ENCODE measurements at regions not wholly inside any gene's neighbourhood (a gene's known extent, or its start where the extent isn't known, plus 50 kb on each side); places are given as distances from the start of the nearest gene placed in this dataset.

DNA sequence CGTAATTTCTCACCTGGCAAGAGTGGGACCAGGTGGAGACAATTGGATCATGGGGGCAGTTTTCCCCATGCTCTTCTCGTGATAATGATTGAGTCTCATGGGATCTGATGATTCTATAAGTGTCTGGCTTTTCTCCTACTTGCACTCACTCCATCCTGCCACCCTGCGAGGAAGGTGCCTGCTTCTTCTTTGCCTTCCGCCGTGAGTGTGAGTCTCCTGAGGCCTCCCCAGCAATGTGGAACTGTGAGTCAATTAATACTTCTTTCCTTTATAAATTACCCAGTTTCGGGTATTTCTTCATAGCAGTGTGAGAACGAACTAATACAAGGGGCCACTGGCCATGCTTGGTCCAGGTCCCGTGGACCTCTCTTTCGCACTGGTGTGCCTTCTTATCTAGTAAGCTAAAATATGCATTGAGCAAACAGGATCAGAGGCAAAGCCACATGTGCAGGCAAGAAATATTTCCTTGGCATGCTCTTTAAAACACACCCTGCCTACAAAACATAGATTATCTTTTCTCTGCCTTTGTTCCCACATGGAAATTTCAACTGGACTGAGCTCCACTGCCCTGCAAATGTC is 821.1 kb downstream of the TRIB2 start:
- TF ChIP-seq SP1 (IDR thresholded peaks at IDR 0.05) (no peak), L3MBTL2 (conservative IDR thresholded peaks at IDR 0.05) (no peak), ELF4 (IDR thresholded peaks at IDR 0.05) (no peak), FOXM1 (IDR thresholded peaks at IDR 0.05; ENCODE audit: borderline replicate concordance) (no peak), FOXA1 (IDR thresholded peaks at IDR 0.05) (no peak), BHLHE40 (IDR thresholded peaks at IDR 0.05; ENCODE audit: borderline replicate concordance) (no peak), LEF1 (IDR thresholded peaks at IDR 0.05; ENCODE audit: borderline replicate concordance) (no peak), FOXK2 (IDR thresholded peaks at IDR 0.05) (no peak), ARNT (IDR thresholded peaks at IDR 0.05) (no peak)
- TF ChIP-seq, protein P1, sequence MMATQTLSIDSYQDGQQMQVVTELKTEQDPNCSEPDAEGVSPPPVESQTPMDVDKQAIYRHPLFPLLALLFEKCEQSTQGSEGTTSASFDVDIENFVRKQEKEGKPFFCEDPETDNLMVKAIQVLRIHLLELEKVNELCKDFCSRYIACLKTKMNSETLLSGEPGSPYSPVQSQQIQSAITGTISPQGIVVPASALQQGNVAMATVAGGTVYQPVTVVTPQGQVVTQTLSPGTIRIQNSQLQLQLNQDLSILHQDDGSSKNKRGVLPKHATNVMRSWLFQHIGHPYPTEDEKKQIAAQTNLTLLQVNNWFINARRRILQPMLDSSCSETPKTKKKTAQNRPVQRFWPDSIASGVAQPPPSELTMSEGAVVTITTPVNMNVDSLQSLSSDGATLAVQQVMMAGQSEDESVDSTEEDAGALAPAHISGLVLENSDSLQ (IDR thresholded peaks at IDR 0.05), result no peak

Measured in HEK293T (cell line).